Suprapubic skin (tissue), 4 donors: ENCODE measurements at regions not wholly inside any gene's neighbourhood (a gene's known extent, or its start where the extent isn't known, plus 50 kb on each side); places are given as distances from the start of the nearest gene placed in this dataset.

ENCODE experiments used
- CTCF ChIP-seq, 2 donors: fragments of 200-600 bp in 1 of 2; fragments of 450-650 bp in 1 of 2; sonication (generic) in 1 of 2; IDR thresholded peaks; one replicate each; pipeline ENCODE4 v1.5.1; 2016 to 2019; ENCODE audit warnings: antibody characterized with exemption in 2 of 2, mild to moderate bottlenecking in 1 of 2, moderate library complexity in 1 of 2
- EP300 ChIP-seq: sonication (generic); formaldehyde crosslinking; IDR thresholded peaks from one replicate; pipeline ENCODE4 v1.6.1; 2017; ENCODE audit warnings: antibody characterized with exemption
- POLR2AphosphoS5 ChIP-seq, 3 donors: sonication (generic); formaldehyde crosslinking; IDR thresholded peaks; one replicate each; pipeline ENCODE4 v1.6.1; 2017; ENCODE audit warnings: antibody characterized with exemption in 3 of 3

DNA sequence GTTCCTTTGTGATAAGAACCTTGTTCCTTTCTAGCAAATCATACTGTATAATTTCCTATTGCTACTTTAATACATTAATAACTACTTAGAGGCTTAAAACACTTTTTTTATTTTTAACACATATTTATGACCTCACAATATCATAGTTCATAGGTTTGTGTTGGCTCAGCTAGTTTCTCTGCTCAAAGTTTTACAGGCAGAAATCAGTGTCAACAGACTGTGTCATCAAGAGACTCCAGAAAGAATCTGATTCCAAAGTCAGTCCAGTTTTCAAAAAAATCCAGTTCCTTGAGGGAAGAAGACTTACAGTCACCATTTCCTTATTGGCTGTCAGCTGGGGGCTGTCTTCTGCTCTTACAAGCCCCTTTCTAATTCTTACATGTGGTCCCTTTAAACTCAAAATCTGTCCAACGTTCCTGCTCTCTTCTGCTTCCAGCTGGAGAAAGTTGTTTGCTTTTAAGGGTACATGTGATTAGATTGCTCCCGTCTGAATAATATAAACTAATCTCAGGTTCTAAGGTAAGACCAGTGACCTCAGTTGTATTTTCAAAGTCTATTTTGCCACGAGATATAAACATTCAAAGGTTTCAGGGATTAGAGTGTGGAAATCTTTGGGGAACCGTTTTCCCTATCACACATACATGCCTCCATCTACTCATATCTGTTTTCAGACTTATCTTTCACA is 267.3 kb upstream of the SLITRK5 start:
- no peak for TF ChIP-seq EP300
- TF ChIP-seq POLR2AphosphoS5 (IDR thresholded peaks at IDR 0.05), result no peak
- no peak for TF ChIP-seq CTCF (IDR thresholded peaks at IDR 0.05)
